Epithelial cell of esophagus (primary cell): ENCODE measurements at regions not wholly inside any gene's neighbourhood (a gene's known extent, or its start where the extent isn't known, plus 50 kb on each side); places are given as distances from the start of the nearest gene placed in this dataset.

Experiments used
- DNase-seq: peaks from one replicate; pipeline ENCODE4 v3.0.0; 2010; ENCODE audit warnings: low read depth
- H3K4me3 ChIP-seq: 2 replicates; pipeline ENCODE4 v1.5.1; 2011; ENCODE audit warnings: mild to moderate bottlenecking, low read length, control low read depth
- CTCF ChIP-seq: IDR thresholded peaks from 2 replicates; pipeline ENCODE4 v1.5.1; 2011; ENCODE audit warnings: low read depth, mild to moderate bottlenecking, low read length, control low read depth, inconsistent platforms; ENCODE audit not compliant: insufficient read depth; ENCODE audit errors: missing control alignments

DNA sequence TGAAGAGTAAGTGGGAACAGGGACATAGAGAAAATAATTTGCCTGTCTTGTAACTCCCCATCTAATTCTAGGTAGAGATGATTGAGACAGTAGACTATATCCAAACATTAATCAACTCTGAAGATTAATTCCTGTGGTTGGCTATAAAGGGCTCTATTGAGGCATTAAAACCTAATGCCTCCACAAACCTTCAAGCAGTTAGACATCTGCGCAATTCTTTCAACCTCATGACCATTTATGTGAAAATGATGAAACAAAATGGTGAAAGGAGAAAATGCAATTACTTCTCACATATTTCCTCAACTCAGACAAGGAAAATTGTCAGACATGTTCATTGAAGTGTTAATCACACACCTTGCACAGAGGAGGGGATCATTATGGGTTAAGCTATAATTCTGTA is 164.5 kb upstream of the MYT1L start:
- DNase-seq = no peak
- H3K4me3 ChIP-seq = no peak overlapping the region
- no peak for TF ChIP-seq CTCF

GRCh38 chr2:2493496-2493895 is 162.4 kb upstream of the MYT1L start:
- no peak overlapping the region for H3K4me3 ChIP-seq
- no peak for TF ChIP-seq CTCF
- no peak for DNase-seq

- TF ChIP-seq CTCF = no peak
- DNase-seq = no peak
- H3K4me3 ChIP-seq = no peak overlapping the region
These were observed 161.7 kb upstream of the MYT1L start for GRCh38 chr2:2492800-2493199.

- TF ChIP-seq CTCF = no peak
- no peak for DNase-seq
These were observed 160.9 kb upstream of the MYT1L start for GRCh38 chr2:2491964-2492363.

DNA sequence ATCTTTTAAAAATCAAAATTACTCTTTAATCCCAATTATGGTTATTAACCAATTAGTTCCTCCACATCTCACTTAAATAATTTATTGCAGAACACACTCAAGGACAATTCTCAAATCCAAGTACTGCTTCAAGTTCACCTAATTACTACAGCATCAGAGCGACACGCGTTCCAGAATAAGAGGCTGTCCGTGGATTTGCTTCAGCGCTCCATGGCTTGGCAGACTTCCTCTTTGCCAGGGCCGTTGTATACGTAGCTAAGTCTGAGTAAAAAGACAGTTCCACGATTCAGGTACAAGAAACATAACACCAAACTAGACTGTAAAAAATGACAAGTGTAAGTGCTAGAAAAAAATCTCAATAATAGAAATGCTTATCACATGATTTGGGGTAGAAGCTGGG is 153.2 kb upstream of the MYT1L start:
- TF ChIP-seq CTCF = no peak
- no peak overlapping the region for H3K4me3 ChIP-seq
- DNase-seq = no peak

More at GRCh38 chr2:2491964-2492363, 160.9 kb upstream of the MYT1L start:
- no peak overlapping the region for H3K4me3 ChIP-seq

DNA sequence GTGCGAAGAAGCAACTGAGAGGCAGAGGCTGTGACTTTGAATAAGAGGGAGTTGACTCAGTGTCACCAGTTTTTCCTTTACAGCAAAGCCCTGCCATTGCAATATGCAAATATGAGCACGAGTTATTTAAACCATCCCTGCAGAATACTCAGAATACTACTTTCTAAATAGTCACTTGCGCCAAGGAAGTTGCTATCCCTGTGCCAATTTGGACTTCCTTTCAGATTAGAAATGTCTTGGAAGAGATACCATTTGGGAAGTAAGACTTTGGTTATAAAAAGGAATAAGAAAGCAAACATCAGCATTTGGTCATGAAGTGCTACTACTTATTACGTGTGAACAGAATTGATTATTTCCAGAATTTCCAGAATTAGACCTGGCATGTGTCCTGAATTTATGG is 151.8 kb upstream of the MYT1L start:
- no peak overlapping the region for H3K4me3 ChIP-seq
- no peak for TF ChIP-seq CTCF
- no peak for DNase-seq

DNA sequence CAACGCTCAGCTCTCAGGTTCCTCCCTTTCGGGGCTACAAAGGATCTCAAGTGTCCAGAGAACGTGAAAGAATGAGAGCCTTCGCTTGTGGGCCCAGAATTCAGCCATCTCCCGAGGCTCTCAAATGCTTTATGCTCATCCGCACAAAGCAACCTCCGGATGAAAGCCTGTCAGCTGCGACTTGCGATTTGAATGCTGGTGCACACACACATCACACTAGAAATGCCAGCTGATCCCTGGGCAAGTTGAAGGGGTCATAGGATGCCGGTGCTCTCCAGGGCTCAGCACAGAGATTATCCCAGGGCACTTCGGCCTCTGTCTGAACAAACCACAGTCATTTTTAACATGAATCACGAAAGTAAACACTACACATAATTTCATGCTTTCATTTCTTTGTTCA is 141.8 kb upstream of the MYT1L start:
- no peak for TF ChIP-seq CTCF
- no peak for DNase-seq
- no peak overlapping the region for H3K4me3 ChIP-seq
